AG09309 (cell line): ENCODE measurements at regions not wholly inside any gene's neighbourhood (a gene's known extent, or its start where the extent isn't known, plus 50 kb on each side); places are given as distances from the start of the nearest gene placed in this dataset.

Source experiments
- DNase-seq: peaks from one replicate; pipeline ENCODE4 v3.0.0-alpha.2; 2010; ENCODE audit warnings: low read depth
- H3K4me3 ChIP-seq: 2 replicates; pipeline ENCODE4 v1.5.1; 2011; ENCODE audit warnings: mild to moderate bottlenecking, low read depth, low read length, moderate library complexity; ENCODE audit not compliant: control insufficient read depth
- TF ChIP-seq, protein P1 (sequence below): IDR thresholded peaks from 2 replicates; pipeline ENCODE4 v1.5.1; 2011; ENCODE audit warnings: mild to moderate bottlenecking, low read depth, low read length, inconsistent platforms; ENCODE audit not compliant: insufficient read depth, control insufficient read depth; ENCODE audit errors: missing control alignments

DNA sequence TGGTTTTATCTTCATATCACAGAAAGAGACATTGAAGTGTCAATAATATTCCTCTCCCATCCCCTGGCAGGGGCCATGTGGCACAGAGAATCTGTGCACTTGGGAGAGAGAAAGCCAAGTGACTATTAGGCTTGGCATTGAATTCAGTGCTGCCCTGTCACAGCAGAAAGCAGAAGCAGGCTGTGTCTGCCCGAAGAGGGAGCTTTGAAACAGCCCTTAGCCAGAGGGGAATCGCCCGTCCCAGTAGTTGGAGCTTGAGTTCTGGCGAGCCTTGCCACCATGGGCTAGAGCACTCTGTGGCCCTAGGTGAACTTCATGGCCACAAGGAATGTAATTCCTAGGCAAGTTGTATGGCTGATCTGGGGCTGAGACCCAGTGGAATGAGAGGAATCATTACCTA is 282.5 kb upstream of the PCDH10 start:
- TF ChIP-seq, protein P1, sequence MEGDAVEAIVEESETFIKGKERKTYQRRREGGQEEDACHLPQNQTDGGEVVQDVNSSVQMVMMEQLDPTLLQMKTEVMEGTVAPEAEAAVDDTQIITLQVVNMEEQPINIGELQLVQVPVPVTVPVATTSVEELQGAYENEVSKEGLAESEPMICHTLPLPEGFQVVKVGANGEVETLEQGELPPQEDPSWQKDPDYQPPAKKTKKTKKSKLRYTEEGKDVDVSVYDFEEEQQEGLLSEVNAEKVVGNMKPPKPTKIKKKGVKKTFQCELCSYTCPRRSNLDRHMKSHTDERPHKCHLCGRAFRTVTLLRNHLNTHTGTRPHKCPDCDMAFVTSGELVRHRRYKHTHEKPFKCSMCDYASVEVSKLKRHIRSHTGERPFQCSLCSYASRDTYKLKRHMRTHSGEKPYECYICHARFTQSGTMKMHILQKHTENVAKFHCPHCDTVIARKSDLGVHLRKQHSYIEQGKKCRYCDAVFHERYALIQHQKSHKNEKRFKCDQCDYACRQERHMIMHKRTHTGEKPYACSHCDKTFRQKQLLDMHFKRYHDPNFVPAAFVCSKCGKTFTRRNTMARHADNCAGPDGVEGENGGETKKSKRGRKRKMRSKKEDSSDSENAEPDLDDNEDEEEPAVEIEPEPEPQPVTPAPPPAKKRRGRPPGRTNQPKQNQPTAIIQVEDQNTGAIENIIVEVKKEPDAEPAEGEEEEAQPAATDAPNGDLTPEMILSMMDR = no peak
- DNase-seq = no peak

DNA sequence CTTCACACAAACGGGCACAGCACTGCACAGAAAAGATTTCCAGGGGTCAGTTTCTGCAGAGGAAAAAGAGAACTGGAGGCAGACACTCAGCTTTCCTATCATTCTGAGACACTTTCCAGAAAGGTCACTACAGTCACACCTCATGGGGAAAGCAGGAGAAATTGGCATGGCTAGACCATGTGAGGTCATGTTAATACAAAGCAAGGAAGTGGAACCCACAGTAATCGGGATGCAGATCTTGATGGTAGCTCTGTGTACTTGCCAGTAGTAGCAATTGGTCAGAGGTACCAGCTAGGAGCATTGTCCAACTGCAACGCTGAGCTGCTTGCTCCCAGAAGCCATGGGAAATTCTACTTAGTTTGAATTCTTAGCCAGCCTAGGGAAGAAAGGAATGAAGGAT is 255.3 kb upstream of the PCDH10 start:
- TF ChIP-seq, protein P1 = no peak
- H3K4me3 ChIP-seq = no peak overlapping the region

More for the DNA sequence above, 282.5 kb upstream of the PCDH10 start:
- no peak overlapping the region for H3K4me3 ChIP-seq

DNA sequence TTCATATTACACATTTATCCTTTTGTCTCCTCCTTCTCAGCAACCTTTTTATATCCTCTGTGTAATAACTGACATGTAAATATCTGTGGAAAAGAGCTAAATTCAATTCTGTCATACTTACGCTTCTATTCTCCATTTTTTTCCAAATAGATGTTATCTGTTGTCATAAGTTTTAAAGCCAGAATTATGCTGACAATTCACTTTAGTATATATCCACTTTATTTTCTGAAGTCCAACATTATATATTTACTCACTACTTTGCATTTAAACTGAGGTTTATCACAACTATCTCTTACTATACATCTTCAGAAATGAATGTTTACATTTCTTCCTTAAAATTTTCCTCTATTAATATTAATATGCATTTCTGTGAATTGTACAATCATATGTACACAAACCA is 247.9 kb upstream of the PCDH10 start:
- no peak overlapping the region for H3K4me3 ChIP-seq
- TF ChIP-seq, protein P1 = no peak
- no peak for DNase-seq

More for the DNA sequence above, 255.3 kb upstream of the PCDH10 start:
- DNase-seq = no peak

DNA sequence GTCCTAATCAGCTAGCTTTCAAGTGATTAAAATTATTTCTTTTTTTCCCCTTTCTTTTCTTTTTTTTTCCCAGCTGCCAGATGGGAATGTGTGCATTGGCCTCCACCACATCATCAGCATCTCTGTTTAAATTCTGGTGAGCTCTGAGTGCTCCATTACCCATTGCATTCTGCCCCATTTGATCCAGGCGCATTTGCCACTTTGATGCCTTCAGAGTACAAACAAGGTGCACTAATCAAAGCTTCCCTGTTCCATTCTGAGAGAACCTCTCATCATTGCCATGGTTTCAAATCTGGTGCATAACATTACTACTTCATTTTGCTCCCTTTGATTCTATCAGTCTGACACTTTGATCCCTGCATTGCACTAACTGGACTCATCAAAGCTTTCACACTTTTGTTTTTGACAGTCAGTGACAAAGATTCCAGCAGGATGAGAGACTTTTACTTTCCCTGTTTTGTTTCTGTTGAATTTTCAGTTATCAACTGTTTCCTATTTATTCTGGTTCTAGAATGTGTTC is 238.8 kb upstream of the PCDH10 start:
- TF ChIP-seq, protein P1 = no peak
- H3K4me3 ChIP-seq = no peak overlapping the region
- DNase-seq = no peak

DNA sequence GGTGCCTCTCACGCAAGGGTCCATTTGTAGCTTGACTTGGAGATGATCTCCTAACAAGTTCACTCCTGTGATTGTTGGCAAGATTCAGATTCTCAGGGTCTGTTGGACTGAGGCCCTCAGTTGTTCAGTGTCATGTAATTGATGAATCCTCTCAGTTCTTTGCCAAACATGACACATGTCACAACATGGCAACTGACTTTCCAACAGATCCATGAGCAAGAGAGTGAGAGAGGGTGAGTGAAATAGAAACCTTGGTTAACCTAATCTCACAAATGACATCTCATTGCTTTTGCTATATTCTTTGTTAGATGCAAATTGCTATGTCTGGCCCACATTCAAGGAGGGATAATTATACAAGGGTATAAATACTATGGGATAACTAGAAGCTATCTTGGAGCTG is 231.0 kb upstream of the PCDH10 start:
- TF ChIP-seq, protein P1 = no peak
- DNase-seq = no peak

DNA sequence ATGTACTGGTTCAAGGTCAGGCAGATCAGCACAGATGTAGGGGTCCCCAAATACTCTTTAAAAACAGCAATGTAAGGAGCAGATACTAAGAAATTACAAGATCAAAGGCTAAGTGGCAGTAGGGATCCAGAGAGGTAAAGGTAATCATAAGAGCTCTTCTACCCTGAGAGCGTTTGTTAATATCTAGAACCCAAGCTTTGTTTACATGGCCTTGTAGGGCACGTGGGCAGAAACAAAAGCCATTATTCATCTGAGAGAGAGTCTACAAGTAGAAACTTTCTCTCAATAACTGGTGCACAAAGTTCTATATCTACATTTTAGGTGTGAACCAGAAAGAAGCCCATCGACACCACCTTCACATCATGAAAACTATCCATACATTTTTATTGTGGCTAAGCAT is 225.6 kb upstream of the PCDH10 start:
- TF ChIP-seq, protein P1 = no peak
- H3K4me3 ChIP-seq = no peak overlapping the region
- DNase-seq = no peak

More for the DNA sequence above, 231.0 kb upstream of the PCDH10 start:
- no peak overlapping the region for H3K4me3 ChIP-seq

DNA sequence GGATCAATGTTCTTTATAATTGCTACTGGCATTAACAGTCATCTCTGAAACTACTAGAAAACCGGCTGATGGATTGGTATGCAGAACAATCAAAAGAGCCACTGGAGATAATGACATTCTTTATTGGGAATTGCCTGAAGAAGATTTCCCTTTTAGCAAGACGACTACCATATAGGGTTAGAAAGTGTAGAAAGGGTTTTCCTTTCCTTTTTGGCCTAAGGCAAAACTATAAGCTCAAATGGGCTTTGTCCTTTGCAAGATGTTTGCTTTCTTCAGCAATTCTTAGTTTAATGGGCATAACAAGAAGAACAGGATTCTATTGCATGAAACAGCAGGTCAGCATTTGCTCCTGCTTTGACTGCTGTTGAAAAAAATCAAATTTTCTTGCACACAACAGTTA is 214.2 kb upstream of the PCDH10 start:
- no peak overlapping the region for H3K4me3 ChIP-seq
- no peak for DNase-seq
- TF ChIP-seq, protein P1 = no peak
